H1 (cell line): ENCODE measurements at regions not wholly inside any gene's neighbourhood (a gene's known extent, or its start where the extent isn't known, plus 50 kb on each side); places are given as distances from the start of the nearest gene placed in this dataset.

ENCODE experiments used
- TF ChIP-seq, protein P1 (sequence below): fragments of 300-600 bp; sonication (generic); IDR thresholded peaks from 2 replicates; pipeline ENCODE4 v1.7.1; 2012; ENCODE audit warnings: low read length, moderate library complexity, mild to moderate bottlenecking, inconsistent platforms; ENCODE audit not compliant: insufficient replicate concordance

DNA sequence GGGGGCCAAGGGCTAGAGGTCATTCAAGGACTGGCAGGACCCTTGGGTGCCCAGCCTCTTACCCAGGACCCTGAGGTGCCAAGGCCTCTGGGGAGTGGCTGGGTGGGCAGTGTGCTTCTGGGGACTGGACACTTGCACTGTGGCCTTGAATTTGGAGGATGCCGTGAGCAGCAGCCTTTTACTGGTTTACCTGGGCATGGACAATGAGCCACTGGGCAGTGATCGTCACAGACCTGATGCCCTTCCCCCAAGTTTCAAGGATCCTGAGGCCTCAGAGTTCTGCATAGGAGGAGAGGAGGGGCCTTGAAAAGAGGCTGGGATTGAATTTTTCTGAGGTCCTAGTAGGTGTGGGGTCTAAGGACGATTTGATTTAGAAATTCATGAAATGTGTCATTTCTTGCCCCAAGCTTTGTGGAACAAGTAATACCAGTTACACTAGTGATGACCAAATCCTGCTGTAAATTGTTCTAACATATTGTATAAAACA, 146.1 kb upstream of the TPM1 start (continued):
- TF ChIP-seq, protein P1, sequence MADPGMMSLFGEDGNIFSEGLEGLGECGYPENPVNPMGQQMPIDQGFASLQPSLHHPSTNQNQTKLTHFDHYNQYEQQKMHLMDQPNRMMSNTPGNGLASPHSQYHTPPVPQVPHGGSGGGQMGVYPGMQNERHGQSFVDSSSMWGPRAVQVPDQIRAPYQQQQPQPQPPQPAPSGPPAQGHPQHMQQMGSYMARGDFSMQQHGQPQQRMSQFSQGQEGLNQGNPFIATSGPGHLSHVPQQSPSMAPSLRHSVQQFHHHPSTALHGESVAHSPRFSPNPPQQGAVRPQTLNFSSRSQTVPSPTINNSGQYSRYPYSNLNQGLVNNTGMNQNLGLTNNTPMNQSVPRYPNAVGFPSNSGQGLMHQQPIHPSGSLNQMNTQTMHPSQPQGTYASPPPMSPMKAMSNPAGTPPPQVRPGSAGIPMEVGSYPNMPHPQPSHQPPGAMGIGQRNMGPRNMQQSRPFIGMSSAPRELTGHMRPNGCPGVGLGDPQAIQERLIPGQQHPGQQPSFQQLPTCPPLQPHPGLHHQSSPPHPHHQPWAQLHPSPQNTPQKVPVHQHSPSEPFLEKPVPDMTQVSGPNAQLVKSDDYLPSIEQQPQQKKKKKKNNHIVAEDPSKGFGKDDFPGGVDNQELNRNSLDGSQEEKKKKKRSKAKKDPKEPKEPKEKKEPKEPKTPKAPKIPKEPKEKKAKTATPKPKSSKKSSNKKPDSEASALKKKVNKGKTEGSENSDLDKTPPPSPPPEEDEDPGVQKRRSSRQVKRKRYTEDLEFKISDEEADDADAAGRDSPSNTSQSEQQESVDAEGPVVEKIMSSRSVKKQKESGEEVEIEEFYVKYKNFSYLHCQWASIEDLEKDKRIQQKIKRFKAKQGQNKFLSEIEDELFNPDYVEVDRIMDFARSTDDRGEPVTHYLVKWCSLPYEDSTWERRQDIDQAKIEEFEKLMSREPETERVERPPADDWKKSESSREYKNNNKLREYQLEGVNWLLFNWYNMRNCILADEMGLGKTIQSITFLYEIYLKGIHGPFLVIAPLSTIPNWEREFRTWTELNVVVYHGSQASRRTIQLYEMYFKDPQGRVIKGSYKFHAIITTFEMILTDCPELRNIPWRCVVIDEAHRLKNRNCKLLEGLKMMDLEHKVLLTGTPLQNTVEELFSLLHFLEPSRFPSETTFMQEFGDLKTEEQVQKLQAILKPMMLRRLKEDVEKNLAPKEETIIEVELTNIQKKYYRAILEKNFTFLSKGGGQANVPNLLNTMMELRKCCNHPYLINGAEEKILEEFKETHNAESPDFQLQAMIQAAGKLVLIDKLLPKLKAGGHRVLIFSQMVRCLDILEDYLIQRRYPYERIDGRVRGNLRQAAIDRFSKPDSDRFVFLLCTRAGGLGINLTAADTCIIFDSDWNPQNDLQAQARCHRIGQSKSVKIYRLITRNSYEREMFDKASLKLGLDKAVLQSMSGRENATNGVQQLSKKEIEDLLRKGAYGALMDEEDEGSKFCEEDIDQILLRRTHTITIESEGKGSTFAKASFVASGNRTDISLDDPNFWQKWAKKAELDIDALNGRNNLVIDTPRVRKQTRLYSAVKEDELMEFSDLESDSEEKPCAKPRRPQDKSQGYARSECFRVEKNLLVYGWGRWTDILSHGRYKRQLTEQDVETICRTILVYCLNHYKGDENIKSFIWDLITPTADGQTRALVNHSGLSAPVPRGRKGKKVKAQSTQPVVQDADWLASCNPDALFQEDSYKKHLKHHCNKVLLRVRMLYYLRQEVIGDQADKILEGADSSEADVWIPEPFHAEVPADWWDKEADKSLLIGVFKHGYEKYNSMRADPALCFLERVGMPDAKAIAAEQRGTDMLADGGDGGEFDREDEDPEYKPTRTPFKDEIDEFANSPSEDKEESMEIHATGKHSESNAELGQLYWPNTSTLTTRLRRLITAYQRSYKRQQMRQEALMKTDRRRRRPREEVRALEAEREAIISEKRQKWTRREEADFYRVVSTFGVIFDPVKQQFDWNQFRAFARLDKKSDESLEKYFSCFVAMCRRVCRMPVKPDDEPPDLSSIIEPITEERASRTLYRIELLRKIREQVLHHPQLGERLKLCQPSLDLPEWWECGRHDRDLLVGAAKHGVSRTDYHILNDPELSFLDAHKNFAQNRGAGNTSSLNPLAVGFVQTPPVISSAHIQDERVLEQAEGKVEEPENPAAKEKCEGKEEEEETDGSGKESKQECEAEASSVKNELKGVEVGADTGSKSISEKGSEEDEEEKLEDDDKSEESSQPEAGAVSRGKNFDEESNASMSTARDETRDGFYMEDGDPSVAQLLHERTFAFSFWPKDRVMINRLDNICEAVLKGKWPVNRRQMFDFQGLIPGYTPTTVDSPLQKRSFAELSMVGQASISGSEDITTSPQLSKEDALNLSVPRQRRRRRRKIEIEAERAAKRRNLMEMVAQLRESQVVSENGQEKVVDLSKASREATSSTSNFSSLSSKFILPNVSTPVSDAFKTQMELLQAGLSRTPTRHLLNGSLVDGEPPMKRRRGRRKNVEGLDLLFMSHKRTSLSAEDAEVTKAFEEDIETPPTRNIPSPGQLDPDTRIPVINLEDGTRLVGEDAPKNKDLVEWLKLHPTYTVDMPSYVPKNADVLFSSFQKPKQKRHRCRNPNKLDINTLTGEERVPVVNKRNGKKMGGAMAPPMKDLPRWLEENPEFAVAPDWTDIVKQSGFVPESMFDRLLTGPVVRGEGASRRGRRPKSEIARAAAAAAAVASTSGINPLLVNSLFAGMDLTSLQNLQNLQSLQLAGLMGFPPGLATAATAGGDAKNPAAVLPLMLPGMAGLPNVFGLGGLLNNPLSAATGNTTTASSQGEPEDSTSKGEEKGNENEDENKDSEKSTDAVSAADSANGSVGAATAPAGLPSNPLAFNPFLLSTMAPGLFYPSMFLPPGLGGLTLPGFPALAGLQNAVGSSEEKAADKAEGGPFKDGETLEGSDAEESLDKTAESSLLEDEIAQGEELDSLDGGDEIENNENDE = no peak
